IMR-90 (cell line): ENCODE measurements at regions not wholly inside any gene's neighbourhood (a gene's known extent, or its start where the extent isn't known, plus 50 kb on each side); places are given as distances from the start of the nearest gene placed in this dataset.
"Not testable (repeated sequence)": the region's sequence is repeated elsewhere in the genome, so short reads cannot be mapped to it uniquely, and the experiment has no call there.

Source experiments
- BHLHE40 ChIP-seq: fragments of 150-350 bp; IDR thresholded peaks from 2 replicates; pipeline ENCODE4 v1.6.1; 2016; ENCODE audit warnings: mild to moderate bottlenecking, low read depth, low read length
- CEBPB ChIP-seq: IDR thresholded peaks from 2 replicates; pipeline ENCODE4 v1.6.1; 2012; ENCODE audit warnings: low read depth, low read length, improper control_type of control experiment
- POLR2A ChIP-seq: IDR thresholded peaks from 2 replicates; pipeline ENCODE4 v1.6.1; 2012; ENCODE audit warnings: mild to moderate bottlenecking, low read depth, low read length
- RAD21 ChIP-seq: IDR thresholded peaks from 2 replicates; pipeline ENCODE4 v1.6.1; 2012; ENCODE audit warnings: low read length, improper control_type of control experiment
- RFX5 ChIP-seq: IDR thresholded peaks from 2 replicates; pipeline ENCODE4 v1.8.0; 2012; ENCODE audit warnings: low read depth, mild to moderate bottlenecking, low read length, moderate library complexity
- SMC3 ChIP-seq: fragments of 150-350 bp; IDR thresholded peaks from 2 replicates; pipeline ENCODE4 v1.6.1; 2016; ENCODE audit warnings: low read depth, mild to moderate bottlenecking, antibody characterized with exemption, low read length, moderate library complexity
- TF ChIP-seq, protein P1 (sequence below): conservative IDR thresholded peaks from 2 replicates; pipeline ENCODE4 v1.5.1; 2012; ENCODE audit warnings: mild to moderate bottlenecking, low read depth, low read length, improper control_type of control experiment
- TF ChIP-seq, protein P2 (sequence below): fragments of 150-350 bp; IDR thresholded peaks from 2 replicates; pipeline ENCODE4 v1.6.1; 2016; ENCODE audit warnings: low read depth, mild to moderate bottlenecking, low read length, moderate library complexity, borderline replicate concordance
- TF ChIP-seq, protein P3 (sequence below): fragments of 150-350 bp; IDR thresholded peaks from 2 replicates; pipeline ENCODE4 v1.6.1; 2017; ENCODE audit warnings: mild to moderate bottlenecking, antibody characterized with exemption, low read length, low read depth

DNA sequence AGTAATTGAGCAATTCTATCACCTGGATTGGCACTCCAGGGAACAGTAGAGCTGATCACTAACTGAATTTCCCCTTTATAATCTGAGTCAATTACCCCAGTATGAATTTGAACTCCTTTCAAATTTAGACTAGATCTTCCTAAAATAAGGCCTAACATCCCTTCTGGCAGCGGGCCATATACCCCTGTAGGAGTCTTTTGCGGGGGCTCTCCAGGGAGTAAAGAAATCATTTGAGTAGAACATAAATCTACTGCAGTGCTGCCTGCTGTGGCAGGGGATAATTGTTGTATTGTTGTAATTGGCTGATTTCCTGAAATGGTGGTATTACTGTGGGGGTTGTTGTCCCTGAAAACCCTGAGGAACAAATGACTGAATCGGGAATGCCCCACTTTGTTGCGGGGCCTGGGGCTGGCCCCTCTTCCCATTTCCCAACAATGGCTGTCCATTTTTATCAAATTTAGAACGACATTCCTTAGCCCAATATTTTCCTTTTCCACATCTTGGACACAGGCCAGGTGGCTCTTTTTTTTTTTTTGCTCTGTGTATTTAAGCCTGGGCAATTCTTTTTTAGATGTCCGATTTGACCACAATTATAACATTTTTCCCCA, 217.4 kb downstream of the ADRA2C start:
- not testable (repeated sequence) for TF ChIP-seq POLR2A, RFX5, SMC3, RAD21, BHLHE40, CEBPB
- TF ChIP-seq, protein P1, sequence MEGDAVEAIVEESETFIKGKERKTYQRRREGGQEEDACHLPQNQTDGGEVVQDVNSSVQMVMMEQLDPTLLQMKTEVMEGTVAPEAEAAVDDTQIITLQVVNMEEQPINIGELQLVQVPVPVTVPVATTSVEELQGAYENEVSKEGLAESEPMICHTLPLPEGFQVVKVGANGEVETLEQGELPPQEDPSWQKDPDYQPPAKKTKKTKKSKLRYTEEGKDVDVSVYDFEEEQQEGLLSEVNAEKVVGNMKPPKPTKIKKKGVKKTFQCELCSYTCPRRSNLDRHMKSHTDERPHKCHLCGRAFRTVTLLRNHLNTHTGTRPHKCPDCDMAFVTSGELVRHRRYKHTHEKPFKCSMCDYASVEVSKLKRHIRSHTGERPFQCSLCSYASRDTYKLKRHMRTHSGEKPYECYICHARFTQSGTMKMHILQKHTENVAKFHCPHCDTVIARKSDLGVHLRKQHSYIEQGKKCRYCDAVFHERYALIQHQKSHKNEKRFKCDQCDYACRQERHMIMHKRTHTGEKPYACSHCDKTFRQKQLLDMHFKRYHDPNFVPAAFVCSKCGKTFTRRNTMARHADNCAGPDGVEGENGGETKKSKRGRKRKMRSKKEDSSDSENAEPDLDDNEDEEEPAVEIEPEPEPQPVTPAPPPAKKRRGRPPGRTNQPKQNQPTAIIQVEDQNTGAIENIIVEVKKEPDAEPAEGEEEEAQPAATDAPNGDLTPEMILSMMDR = not testable (repeated sequence)
- TF ChIP-seq, protein P2, sequence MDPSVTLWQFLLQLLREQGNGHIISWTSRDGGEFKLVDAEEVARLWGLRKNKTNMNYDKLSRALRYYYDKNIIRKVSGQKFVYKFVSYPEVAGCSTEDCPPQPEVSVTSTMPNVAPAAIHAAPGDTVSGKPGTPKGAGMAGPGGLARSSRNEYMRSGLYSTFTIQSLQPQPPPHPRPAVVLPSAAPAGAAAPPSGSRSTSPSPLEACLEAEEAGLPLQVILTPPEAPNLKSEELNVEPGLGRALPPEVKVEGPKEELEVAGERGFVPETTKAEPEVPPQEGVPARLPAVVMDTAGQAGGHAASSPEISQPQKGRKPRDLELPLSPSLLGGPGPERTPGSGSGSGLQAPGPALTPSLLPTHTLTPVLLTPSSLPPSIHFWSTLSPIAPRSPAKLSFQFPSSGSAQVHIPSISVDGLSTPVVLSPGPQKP = not testable (repeated sequence)
- TF ChIP-seq, protein P3, sequence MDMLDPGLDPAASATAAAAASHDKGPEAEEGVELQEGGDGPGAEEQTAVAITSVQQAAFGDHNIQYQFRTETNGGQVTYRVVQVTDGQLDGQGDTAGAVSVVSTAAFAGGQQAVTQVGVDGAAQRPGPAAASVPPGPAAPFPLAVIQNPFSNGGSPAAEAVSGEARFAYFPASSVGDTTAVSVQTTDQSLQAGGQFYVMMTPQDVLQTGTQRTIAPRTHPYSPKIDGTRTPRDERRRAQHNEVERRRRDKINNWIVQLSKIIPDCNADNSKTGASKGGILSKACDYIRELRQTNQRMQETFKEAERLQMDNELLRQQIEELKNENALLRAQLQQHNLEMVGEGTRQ = not testable (repeated sequence)
